Astrocyte (in vitro differentiated cells and primary cell): ENCODE measurements at regions not wholly inside any gene's neighbourhood (a gene's known extent, or its start where the extent isn't known, plus 50 kb on each side); places are given as distances from the start of the nearest gene placed in this dataset.

Source experiments
- CTCF ChIP-seq: IDR thresholded peaks from 2 replicates; pipeline ENCODE4 v1.5.1; 2011; ENCODE audit warnings: low read depth, mild to moderate bottlenecking, inconsistent platforms, low read length, moderate library complexity; ENCODE audit not compliant: insufficient read depth
- EZH2 ChIP-seq: IDR thresholded peaks from 2 replicates; pipeline ENCODE4 v1.6.1; 2012; ENCODE audit warnings: mild to moderate bottlenecking, low read length, inconsistent platforms; ENCODE audit not compliant: insufficient read depth

GRCh38 chr1:42043182-42043581 lies 110.0 kb upstream of the GUCA2B start:
- TF ChIP-seq CTCF (no peak), EZH2 (no peak)
